Ammon's horn (tissue), 1 donor: ENCODE measurements at regions not wholly inside any gene's neighbourhood (a gene's known extent, or its start where the extent isn't known, plus 50 kb on each side); places are given as distances from the start of the nearest gene placed in this dataset.

Experiments used
- DNase-seq: peaks from one replicate; pipeline ENCODE4 v3.0.0-alpha.2; 2016; ENCODE audit warnings: low spot score

- no peak for DNase-seq
Measured at GRCh38 chr6:119647309-119647708, 297.7 kb upstream of the MAN1A1 start.

GRCh38 chr6:119643876-119644275 is 294.3 kb upstream of the MAN1A1 start:
- no peak for DNase-seq

DNA sequence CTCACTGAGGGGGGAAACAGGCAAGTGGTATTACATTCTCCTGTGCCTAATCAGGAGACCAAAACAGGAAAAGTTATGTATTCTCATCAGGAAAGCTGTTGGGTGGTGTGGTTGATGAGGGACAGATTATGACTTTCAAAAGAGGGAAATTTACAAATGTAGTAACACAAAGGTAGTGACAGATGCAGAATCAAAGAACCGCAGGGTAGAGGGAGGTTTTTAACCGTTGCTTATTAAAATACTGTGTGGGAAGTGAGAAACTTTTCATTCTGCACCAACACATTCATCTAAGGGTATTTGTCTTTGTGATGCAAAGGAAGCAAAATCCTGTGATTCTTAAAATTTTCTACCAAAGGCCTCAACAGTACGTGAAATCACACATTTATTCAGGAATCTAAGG is 288.2 kb upstream of the MAN1A1 start:
- DNase-seq = no peak

GRCh38 chr6:119636060-119636459 is 286.5 kb upstream of the MAN1A1 start:
- DNase-seq = no peak

DNA sequence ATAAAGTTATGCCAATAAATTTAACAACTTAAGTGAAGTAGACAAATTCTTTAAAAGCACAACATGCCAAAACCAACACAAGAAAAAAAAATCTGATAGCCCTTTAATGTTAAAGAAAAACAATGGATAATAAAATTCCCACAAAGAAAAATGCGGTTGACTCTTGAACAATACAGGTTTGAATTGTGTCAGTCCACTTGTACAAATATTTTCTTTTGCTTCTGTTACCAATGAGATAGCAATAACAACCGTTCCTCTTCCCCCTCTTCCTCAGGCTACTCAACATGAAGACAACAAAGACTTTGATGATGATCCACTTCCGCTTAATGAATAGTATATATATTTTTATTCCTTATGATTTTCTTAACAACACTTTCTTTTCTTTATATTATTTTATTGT is 283.9 kb upstream of the MAN1A1 start:
- no peak for DNase-seq

GRCh38 chr6:119630561-119631192 is 281.1 kb upstream of the MAN1A1 start:
- no peak for DNase-seq

DNA sequence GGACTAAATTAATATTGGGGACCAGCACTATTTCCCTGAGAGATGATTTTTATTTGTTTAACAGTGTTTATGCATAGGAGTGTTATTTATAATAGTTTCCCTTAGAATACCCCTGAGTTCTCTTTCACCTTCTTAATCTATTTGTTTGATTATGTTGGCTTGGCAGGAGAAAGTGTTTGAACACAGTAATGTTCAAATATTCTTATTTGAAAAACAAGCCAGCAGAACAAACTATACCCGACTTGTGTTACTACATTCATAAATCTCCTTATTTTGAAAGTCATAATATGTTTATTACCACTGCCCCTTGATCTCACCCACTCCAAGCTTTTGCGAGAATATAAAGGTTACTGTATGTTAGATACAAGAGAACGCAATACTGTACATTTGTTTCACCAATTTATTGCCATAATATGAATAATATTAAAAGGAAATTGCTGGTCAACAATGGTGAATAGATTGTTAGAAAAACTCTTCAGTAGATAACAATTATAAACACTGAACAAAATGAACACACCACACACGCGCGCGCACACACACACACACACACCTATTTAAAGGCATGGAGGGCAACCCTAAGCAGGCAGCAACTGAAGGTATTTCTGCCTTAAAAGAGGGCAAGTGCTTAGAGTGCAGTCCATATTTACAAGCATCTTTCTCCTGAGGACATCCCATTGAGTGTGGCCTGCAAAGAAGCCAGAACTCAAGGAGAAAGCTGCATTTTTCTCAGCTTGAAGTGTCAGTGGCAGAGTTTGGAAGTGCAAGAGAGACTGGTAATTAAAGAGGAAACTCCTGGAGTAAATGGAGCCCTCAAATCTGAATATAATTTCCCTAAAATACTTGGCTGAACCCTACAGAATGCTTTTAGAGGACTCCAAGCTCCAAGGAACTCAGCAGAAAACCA is 279.4 kb upstream of the MAN1A1 start:
- no peak for DNase-seq

DNA sequence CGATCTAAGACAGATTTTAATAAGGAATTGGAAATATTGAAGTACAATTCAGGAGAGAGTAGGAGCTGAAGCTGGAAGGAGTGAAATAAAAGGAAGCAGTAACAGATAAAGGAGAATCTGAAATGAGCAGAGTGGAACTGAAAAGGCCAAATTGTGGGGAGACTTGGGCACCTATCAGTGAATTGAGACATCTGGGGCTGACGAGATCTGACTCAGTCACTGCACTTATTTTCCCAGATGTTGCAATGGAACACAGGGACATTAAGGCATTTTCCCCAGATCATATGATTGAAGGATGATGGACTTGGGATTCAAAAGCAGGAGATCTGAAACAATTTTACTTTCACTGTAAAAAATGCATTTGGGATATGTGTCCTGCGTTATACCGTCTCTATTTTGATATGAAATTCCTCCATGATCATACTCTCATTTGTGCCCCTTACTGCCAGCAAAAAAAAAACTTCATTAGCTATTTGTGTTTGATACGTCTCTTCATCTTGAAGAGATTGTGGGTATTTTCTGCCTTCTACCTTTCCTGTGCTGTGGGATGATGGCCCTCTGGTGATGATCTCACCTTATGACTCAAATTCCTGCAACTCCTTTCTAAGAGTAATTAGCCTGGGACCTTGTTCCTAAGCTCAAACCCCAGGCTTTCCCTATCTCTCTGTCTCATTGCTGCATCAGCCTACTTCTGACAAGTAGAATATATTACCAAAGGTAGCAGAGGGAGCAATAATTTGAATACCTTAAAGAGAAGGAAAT is 278.5 kb upstream of the MAN1A1 start:
- DNase-seq = no peak

DNA sequence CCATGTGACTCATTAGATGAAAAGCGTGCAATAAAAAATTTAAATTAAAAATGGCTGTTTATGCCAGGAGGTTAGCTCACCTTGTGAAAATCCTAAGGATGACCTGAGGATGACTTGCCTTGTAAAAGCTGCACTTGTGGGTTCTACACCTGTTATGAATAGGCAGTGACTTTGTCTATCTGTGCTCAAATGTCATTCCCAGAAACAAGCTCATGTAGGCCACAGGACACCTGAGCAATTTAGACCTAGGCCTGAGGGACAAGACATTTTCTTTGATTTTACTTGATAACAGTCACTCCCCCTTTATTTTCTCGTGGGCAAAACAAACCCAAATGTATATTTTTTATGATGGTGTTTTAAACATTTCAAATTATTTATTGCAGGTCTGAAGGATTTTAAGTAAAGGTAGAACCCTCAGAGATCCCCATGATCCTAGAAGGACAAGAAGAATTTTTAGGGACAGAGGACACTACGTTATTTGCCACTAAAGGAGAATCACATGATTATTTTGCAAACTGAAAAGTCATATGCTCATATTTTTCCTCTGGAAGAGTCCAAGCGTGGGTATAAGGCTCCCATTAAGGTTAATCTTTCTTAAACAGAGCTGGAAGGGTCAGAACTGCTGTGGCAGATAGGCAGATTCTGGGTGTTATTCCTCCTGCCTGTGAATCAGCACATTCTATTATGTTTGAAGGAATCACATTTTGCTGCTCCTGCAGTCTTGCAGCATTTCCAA is 277.5 kb upstream of the MAN1A1 start:
- no peak for DNase-seq

DNA sequence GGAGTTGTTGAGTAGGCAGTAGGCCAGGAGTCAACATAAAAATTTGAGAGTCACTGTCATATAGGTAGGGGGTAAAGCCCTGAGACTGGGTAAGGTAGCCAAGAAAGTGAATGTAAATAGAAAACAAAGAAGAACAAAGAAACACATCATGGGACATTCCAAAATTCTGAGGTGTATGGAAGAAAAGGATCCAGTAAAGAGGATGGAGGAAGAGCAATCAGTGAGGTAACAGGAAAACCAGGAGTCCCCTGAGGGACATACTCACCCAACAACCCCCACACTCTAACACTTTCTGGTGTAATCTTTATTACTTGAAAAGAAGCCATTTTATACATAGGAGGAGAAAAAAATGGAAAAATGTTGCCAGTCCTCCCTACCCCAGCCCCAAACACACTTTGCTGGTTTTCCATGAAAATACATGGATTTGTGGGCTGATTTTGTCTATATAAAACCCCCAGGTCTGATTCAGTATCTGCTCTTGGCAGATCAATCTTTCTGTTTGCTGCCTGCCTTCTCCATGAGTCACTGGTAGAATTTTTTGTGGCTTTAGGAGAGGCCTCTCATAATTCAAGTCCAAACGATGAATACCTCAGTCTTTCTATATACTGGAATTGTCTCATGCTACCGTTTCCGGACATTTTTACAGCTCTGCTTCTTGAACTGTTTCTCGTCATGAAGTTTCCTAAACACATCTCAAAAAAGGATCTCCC is 271.4 kb upstream of the MAN1A1 start:
- DNase-seq = no peak

- DNase-seq = no peak
Measured at GRCh38 chr6:119614138-119614537, 264.6 kb upstream of the MAN1A1 start.

GRCh38 chr6:119612911-119613381 is 263.4 kb upstream of the MAN1A1 start:
- DNase-seq = no peak

DNA sequence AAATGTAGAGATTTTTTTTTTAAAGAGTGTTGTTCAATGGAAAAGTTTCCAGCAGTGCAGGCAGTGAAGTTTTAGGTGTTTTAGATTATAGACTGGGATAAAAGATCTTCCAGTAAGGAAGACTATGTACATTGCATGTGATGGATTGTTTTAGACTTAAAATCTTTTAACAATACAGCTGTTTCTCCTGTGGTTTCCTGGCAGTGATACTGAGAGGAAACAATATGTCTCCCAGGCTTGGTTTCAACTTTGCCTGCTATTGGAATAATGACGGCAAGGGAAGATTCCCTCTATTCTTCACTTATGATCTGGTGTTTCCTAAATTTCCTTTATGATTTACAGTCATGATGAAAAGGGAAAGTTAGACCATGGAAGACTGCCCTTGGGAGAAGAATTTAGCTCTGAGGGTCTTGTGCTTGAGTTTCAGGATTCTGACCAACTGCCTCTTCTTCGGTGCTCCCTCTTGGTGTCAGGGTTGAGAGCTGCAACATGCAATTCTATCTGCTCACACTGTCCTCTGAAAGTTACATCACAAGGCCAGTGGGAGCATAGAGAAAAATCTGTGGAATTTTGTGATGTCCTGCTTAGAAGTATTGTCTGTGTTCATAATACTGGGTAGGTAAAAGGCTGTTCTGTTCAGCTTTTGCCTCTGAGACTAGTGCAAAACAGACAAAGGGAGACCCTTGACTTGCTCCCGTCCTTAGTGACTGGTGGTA is 262.8 kb upstream of the MAN1A1 start:
- no peak for DNase-seq

GRCh38 chr6:119610754-119611153 is 261.2 kb upstream of the MAN1A1 start:
- no peak for DNase-seq

GRCh38 chr6:119610265-119610664 is 260.7 kb upstream of the MAN1A1 start:
- DNase-seq = no peak

- DNase-seq = no peak
Measured at GRCh38 chr6:119609865-119610264, 260.3 kb upstream of the MAN1A1 start.

DNA sequence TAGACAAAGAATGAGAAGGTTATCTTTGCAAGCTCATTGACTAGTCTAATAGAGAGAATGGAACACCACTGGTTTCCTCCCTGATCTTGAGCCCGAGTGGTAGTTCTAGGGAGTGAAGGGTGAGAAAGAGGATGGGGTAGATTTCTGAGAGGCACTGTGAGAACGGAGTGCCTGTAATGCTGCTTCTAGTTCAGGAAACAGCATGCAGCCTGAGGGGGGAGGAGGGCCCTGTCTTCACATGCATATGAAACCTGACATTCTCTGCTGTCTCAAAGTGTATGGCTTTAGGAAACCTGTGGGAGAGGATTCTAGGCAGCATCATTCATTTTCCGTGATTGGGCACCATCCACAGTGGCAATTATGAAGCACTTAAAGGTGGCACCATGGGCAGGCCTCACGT is 259.4 kb upstream of the MAN1A1 start:
- no peak for DNase-seq

DNA sequence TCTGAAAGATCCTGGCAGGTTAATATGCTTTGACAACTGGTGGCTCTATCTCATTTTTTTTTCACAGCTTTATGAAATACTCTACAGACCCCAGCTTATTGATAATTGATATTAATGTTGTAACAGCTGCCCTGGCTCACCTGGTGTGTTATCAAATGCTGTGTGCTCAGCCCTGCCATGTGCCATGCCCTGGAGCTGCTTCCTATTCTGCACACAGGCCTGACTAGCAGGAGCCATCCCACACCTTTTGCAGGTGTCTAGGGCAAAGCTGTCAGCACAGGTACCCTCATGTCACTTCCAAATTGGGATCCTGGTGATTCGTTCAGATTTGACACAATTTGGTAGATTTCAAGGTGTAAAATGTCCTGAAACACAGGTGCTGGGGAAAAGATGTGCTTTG is 254.6 kb upstream of the MAN1A1 start:
- no peak for DNase-seq

GRCh38 chr6:119603501-119603900 is 253.9 kb upstream of the MAN1A1 start:
- no peak for DNase-seq
